DOHH2 (cell line): ENCODE measurements at regions not wholly inside any gene's neighbourhood (a gene's known extent, or its start where the extent isn't known, plus 50 kb on each side); places are given as distances from the start of the nearest gene placed in this dataset.

ENCODE experiments used
- CTCF ChIP-seq: fragments of 200-600 bp; sonication (generic); IDR thresholded peaks from one replicate; pipeline ENCODE4 v1.5.1; 2014; ENCODE audit warnings: antibody characterized with exemption, mild to moderate bottlenecking, low read depth, low read length; ENCODE audit not compliant: poor library complexity, severe bottlenecking
- EZH2phosphoT487 ChIP-seq: fragments of 200-600 bp; sonication (generic); IDR thresholded peaks from 2 replicates; pipeline ENCODE4 v1.6.1; 2017; ENCODE audit warnings: borderline replicate concordance, mild to moderate bottlenecking, antibody characterized with exemption, low read length, moderate library complexity, mixed read lengths

GRCh38 chr3:102553876-102554275 lies 119.1 kb downstream of the ZPLD1 start:
- TF ChIP-seq CTCF (no peak), EZH2phosphoT487 (no peak)
